Type B pancreatic cell (in vitro differentiated cells): ENCODE measurements at regions not wholly inside any gene's neighbourhood (a gene's known extent, or its start where the extent isn't known, plus 50 kb on each side); places are given as distances from the start of the nearest gene placed in this dataset.

Experiments
- DNase-seq: peaks from one replicate; pipeline ENCODE4 v3.0.0; 2021; ENCODE audit warnings: mixed read lengths; ENCODE audit not compliant: unreplicated experiment; ENCODE audit errors: extremely low spot score
- H3K27ac Mint-ChIP-seq: 2 replicates; pipeline ENCODE4 v1.8.0; 2021; ENCODE audit warnings: mild to moderate bottlenecking, mixed read lengths
- H3K27me3 Mint-ChIP-seq: 2 replicates; pipeline ENCODE4 v1.8.0; 2021; ENCODE audit warnings: mixed read lengths
- H3K36me3 Mint-ChIP-seq: 2 replicates; pipeline ENCODE4 v1.8.0; 2021; ENCODE audit warnings: mixed read lengths
- H3K4me1 Mint-ChIP-seq: one replicate; pipeline ENCODE4 v1.8.0; 2021; ENCODE audit warnings: mixed read lengths; ENCODE audit not compliant: unreplicated experiment
- H3K4me3 Mint-ChIP-seq: 2 replicates; pipeline ENCODE4 v1.8.0; 2021; ENCODE audit warnings: mild to moderate bottlenecking, mixed read lengths
- H3K9me3 Mint-ChIP-seq: 2 replicates; pipeline ENCODE4 v1.8.0; 2021; ENCODE audit warnings: mixed read lengths
- CTCF ChIP-seq: fragments of 200-600 bp; sonication (generic); conservative IDR thresholded peaks from 2 replicates; pipeline ENCODE4 v1.5.0; 2021; ENCODE audit warnings: antibody characterized with exemption, mild to moderate bottlenecking

GRCh38 chr13:85303630-85304029, 495.6 kb downstream of the SLITRK6 start:
- Mint-ChIP-seq H3K4me3 (no peak overlapping the region), H3K4me1 (no peaks in the 10 kb centered on the region), H3K36me3 (no peaks in the 10 kb centered on the region), H3K27ac (no peak overlapping the region), H3K9me3 (no peaks in the 10 kb centered on the region), H3K27me3 (no peaks in the 10 kb centered on the region)
- no peak for DNase-seq
- TF ChIP-seq CTCF: no peak

GRCh38 chr13:85298387-85298924, 500.8 kb downstream of the SLITRK6 start:
- no peak for DNase-seq
- no peak overlapping the region for H3K27ac Mint-ChIP-seq
- no peaks in the 10 kb centered on the region for H3K36me3 Mint-ChIP-seq
- H3K27me3 Mint-ChIP-seq: no peaks in the 10 kb centered on the region
- TF ChIP-seq CTCF: no peak
- H3K4me1 Mint-ChIP-seq: peaks cover under 1% of the 10 kb centered on the region
- H3K9me3 Mint-ChIP-seq: no peaks in the 10 kb centered on the region
- no peak overlapping the region for H3K4me3 Mint-ChIP-seq

- Mint-ChIP-seq H3K9me3 (no peaks in the 10 kb centered on the region), H3K4me1 (peaks cover 5% of the 10 kb centered on the region), H3K4me3 (no peak overlapping the region), H3K27me3 (no peaks in the 10 kb centered on the region), H3K36me3 (no peaks in the 10 kb centered on the region), H3K27ac (no peak overlapping the region)
- TF ChIP-seq CTCF: no peak
- no peak for DNase-seq
Measured at GRCh38 chr13:85288698-85289097, 510.5 kb downstream of the SLITRK6 start.

GRCh38 chr13:85287528-85287927, 511.7 kb downstream of the SLITRK6 start:
- no peaks in the 10 kb centered on the region for H3K36me3 Mint-ChIP-seq
- no peak for DNase-seq
- H3K27me3 Mint-ChIP-seq: no peaks in the 10 kb centered on the region
- no peak overlapping the region for H3K4me3 Mint-ChIP-seq
- no peaks in the 10 kb centered on the region for H3K9me3 Mint-ChIP-seq
- no peak overlapping the region for H3K27ac Mint-ChIP-seq
- H3K4me1 Mint-ChIP-seq: peaks cover 13% of the 10 kb centered on the region
- TF ChIP-seq CTCF: no peak

- no peaks in the 10 kb centered on the region for H3K27me3 Mint-ChIP-seq
- H3K36me3 Mint-ChIP-seq: no peaks in the 10 kb centered on the region
Measured at GRCh38 chr13:85286081-85286480, 513.1 kb downstream of the SLITRK6 start.

More at GRCh38 chr13:85286081-85286480, 513.1 kb downstream of the SLITRK6 start:
- Mint-ChIP-seq H3K4me1 (peaks cover 16% of the 10 kb centered on the region), H3K4me3 (no peak overlapping the region), H3K27ac (no peak overlapping the region), H3K9me3 (no peaks in the 10 kb centered on the region)
- no peak for DNase-seq
- TF ChIP-seq CTCF: no peak
